Kidney epithelial cell (primary cell): ENCODE measurements at regions not wholly inside any gene's neighbourhood (a gene's known extent, or its start where the extent isn't known, plus 50 kb on each side); places are given as distances from the start of the nearest gene placed in this dataset.

ENCODE experiments used
- DNase-seq: peaks from one replicate; pipeline ENCODE4 v3.0.0-alpha.2; 2010; ENCODE audit warnings: low read depth
- H3K27me3 ChIP-seq: 2 replicates; pipeline ENCODE4 v1.6.0; 2011; ENCODE audit warnings: low read length; ENCODE audit not compliant: control insufficient read depth, insufficient read depth
- H3K36me3 ChIP-seq: 2 replicates; pipeline ENCODE4 v1.5.1; 2011; ENCODE audit warnings: low read length; ENCODE audit not compliant: control insufficient read depth, insufficient read depth
- H3K4me3 ChIP-seq: 2 replicates; pipeline ENCODE4 v1.5.1; 2011; ENCODE audit warnings: low read depth, mild to moderate bottlenecking, control low read depth, low read length
- TF ChIP-seq, protein P1 (sequence below): IDR thresholded peaks from 2 replicates; pipeline ENCODE4 v1.5.1; 2011; ENCODE audit warnings: mild to moderate bottlenecking, moderate library complexity, low read length, control low read depth, inconsistent platforms; ENCODE audit not compliant: insufficient read depth, poor library complexity, severe bottlenecking

DNA sequence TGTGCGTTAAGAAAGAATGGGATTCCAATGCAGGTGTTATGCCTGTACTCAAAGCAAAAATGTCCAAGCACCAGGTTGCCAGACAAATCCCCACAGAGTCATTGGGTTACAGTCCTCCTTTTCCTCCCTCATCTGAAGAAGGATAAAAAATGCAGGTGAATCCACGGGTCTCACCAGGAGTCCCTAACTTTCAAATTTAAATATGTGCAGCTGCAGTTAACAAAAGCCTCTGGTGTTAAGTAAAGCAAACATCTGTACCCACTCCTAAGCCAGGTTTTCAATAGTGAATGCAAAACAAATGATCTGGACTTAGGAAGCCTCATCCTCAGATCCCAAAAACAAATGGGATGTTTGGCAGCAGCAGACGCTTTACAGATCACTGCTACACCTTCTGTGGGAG lies 70.4 kb upstream of the SETMAR start:
- no peak overlapping the region for H3K4me3 ChIP-seq
- no peaks in the 10 kb centered on the region for H3K27me3 ChIP-seq
- TF ChIP-seq, protein P1, sequence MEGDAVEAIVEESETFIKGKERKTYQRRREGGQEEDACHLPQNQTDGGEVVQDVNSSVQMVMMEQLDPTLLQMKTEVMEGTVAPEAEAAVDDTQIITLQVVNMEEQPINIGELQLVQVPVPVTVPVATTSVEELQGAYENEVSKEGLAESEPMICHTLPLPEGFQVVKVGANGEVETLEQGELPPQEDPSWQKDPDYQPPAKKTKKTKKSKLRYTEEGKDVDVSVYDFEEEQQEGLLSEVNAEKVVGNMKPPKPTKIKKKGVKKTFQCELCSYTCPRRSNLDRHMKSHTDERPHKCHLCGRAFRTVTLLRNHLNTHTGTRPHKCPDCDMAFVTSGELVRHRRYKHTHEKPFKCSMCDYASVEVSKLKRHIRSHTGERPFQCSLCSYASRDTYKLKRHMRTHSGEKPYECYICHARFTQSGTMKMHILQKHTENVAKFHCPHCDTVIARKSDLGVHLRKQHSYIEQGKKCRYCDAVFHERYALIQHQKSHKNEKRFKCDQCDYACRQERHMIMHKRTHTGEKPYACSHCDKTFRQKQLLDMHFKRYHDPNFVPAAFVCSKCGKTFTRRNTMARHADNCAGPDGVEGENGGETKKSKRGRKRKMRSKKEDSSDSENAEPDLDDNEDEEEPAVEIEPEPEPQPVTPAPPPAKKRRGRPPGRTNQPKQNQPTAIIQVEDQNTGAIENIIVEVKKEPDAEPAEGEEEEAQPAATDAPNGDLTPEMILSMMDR: no peak
- DNase-seq: no peak
- no peaks in the 10 kb centered on the region for H3K36me3 ChIP-seq

DNA sequence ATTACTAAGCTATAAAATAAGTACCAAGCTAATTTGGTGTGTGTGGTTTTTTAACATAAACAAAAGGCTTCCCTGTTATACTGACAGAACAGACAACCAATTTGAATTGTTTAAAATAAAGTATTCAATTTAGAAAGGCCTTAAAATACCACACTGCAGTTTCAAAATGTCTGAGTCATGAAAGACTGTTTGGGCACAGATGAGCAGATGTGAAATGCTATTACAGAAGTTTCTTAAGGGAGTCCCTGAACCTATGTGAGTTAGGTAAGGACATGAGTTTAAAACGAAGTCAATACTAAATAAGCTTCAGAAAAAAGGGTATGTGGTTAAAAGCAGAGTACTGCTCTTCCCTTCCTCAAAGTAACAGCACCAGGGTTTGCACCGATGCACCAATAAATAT lies 69.7 kb upstream of the SETMAR start:
- H3K4me3 ChIP-seq: no peak overlapping the region
- DNase-seq: no peak
- H3K36me3 ChIP-seq: no peaks in the 10 kb centered on the region
- TF ChIP-seq, protein P1: no peak
- no peaks in the 10 kb centered on the region for H3K27me3 ChIP-seq

DNA sequence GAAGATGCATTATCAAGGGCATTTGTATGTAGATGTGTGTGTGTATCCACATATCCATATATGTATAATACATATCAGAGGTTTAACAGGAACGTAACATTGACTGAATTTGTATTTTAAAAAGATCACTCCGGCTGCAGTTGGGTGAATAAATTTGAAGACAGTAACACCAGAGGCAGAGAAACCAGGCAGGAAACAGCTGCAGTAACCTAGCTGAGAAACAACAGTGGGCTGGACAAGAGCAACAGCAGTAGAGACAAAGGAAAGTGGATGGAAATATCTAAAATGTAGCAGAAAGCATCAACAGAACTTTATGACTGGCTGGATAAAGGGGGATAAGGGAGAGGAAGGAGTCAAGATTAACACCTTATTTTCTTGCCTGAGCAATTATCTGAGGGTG lies 68.3 kb upstream of the SETMAR start:
- H3K27me3 ChIP-seq: no peaks in the 10 kb centered on the region
- TF ChIP-seq, protein P1: no peak
- H3K36me3 ChIP-seq: no peaks in the 10 kb centered on the region
- no peak for DNase-seq
- H3K4me3 ChIP-seq: no peak overlapping the region

DNA sequence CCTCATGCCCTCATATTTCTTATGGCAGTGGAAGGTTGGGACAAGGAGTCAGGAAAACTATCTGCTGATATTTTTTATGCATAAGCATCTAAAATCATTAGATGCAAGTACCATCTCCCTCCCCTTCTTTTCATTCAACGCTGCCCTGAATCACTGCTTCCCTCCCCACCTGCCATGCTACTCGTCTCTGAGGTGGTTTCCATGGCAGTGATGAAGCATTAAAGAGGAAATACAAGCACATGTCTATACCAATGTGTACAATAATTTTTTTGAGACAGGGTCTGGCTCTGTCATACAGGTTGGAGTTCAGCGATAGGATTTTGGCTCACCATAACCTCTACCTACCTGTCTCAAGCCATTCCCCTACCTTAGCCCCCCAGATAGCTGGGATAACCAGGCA lies 67.5 kb upstream of the SETMAR start:
- DNase-seq: no peak
- TF ChIP-seq, protein P1: no peak
- Histone ChIP-seq H3K27me3 (no peaks in the 10 kb centered on the region), H3K36me3 (no peaks in the 10 kb centered on the region), H3K4me3 (no peak overlapping the region)

DNA sequence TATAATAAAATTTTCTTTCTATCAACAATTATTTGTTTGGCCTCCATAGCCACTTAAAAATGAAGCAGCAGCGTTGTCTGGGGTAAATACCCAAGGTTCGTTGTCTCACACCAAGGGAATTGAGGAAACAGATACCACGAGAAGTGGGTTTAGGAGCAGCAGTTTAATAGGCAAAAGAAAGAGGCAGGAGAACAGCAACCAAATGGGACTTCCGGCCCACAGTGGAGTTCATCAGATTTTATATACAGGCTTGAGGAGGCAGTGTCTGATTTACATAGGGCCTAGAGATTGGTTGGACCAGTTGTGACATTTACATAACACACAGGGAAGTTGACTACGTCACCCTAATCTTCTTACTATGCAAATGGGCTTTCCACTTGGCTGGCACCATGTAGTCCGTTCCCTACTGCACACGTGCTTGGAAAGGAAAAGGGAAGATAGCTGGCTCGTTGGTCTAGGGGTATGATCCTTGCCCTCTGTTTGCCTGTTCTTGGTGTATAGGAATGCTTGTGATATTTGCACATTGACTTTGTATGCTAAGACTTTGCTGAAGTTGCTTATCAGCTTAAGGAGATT lies 61.5 kb upstream of the SETMAR start:
- Histone ChIP-seq H3K4me3 (no peak overlapping the region), H3K36me3 (no peaks in the 10 kb centered on the region), H3K27me3 (no peaks in the 10 kb centered on the region)
- no peak for DNase-seq
- TF ChIP-seq, protein P1: no peak

DNA sequence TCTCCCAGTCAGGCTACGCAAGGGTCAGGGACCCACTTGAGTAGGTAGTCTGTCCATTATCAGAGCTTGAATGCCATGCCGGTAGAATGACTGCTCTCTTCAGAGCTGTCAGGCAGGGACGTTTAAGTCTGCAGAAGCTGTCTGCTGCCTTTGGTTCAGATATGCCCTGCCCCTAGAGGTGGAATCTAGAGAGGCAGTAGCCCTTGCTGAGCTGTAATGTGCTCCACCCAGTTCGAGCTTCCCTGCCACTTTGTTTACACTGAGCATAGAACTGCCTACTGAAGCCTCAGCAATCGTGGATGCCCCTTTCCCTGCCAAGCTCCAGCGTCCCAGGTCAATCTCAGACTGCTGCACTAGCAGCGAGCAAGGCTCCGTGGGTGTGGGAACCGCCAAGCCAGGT lies 57.5 kb upstream of the SETMAR start:
- no peak overlapping the region for H3K4me3 ChIP-seq
- H3K36me3 ChIP-seq: no peaks in the 10 kb centered on the region
- H3K27me3 ChIP-seq: no peaks in the 10 kb centered on the region
- TF ChIP-seq, protein P1: no peak
- DNase-seq: no peak
